GM12873 (cell line): ENCODE measurements at regions not wholly inside any gene's neighbourhood (a gene's known extent, or its start where the extent isn't known, plus 50 kb on each side); places are given as distances from the start of the nearest gene placed in this dataset.

ENCODE experiments used
- CTCF ChIP-seq: IDR thresholded peaks from 2 replicates; pipeline ENCODE4 v1.5.1; 2012; ENCODE audit warnings: low read depth, mild to moderate bottlenecking, moderate library complexity, low read length, control low read depth; ENCODE audit not compliant: insufficient read depth; ENCODE audit errors: missing control alignments

- no peak for TF ChIP-seq CTCF
Measured at GRCh38 chr5:146940295-146940694, 61.7 kb upstream of the PPP2R2B start.

- TF ChIP-seq CTCF = no peak
Measured at GRCh38 chr5:146944019-146944418, 65.5 kb upstream of the PPP2R2B start.

GRCh38 chr5:146944764-146945616 is 66.4 kb upstream of the PPP2R2B start:
- TF ChIP-seq CTCF = no peak

GRCh38 chr5:146945617-146946084 is 67.1 kb upstream of the PPP2R2B start:
- no peak for TF ChIP-seq CTCF

- TF ChIP-seq CTCF = peak; percentile 40
Measured at GRCh38 chr5:146947181-146947941, 68.8 kb upstream of the PPP2R2B start.

- no peak for TF ChIP-seq CTCF
Measured at GRCh38 chr5:146948666-146949065, 70.1 kb upstream of the PPP2R2B start.

GRCh38 chr5:146952168-146952567 is 73.6 kb upstream of the PPP2R2B start:
- no peak for TF ChIP-seq CTCF
